PC-3 (cell line): ENCODE measurements at regions not wholly inside any gene's neighbourhood (a gene's known extent, or its start where the extent isn't known, plus 50 kb on each side); places are given as distances from the start of the nearest gene placed in this dataset.

Source experiments
- CTCF ChIP-seq: fragments of 300-600 bp; sonication (generic); conservative IDR thresholded peaks from 2 replicates; pipeline ENCODE4 v1.5.1; 2017; ENCODE audit warnings: antibody characterized with exemption, low read depth, mild to moderate bottlenecking, low read length
- EZH2 ChIP-seq: fragments of 300-600 bp; sonication (generic); IDR thresholded peaks from one replicate; pipeline ENCODE4 v1.6.1; 2017; ENCODE audit warnings: antibody characterized with exemption, mild to moderate bottlenecking, low read length; ENCODE audit not compliant: unreplicated experiment

- TF ChIP-seq EZH2 (no peak), CTCF (no peak)
Observed at GRCh38 chr5:73352243-73352642, 96.3 kb downstream of the FOXD1 start.
